Mammary epithelial cell (primary cell): ENCODE measurements at regions not wholly inside any gene's neighbourhood (a gene's known extent, or its start where the extent isn't known, plus 50 kb on each side); places are given as distances from the start of the nearest gene placed in this dataset.

Source experiments
- CTCF ChIP-seq, 2 donors: IDR thresholded peaks in 1 of 2; conservative IDR thresholded peaks in 1 of 2; 2 replicates each; pipeline ENCODE4 v1.5.1; 2011 to 2012; ENCODE audit warnings: inconsistent platforms in 2 of 2, low read length in 2 of 2, mild to moderate bottlenecking in 2 of 2, control low read depth in 1 of 2, low read depth in 1 of 2; ENCODE audit not compliant: insufficient read depth in 1 of 2; ENCODE audit errors: extremely low read depth in 1 of 2
- EZH2 ChIP-seq: IDR thresholded peaks from 2 replicates; pipeline ENCODE4 v1.6.1; 2012; ENCODE audit warnings: low read length, inconsistent platforms, borderline replicate concordance

- no peak for TF ChIP-seq CTCF (conservative IDR thresholded peaks at IDR 0.05 in 1 of 2, IDR thresholded peaks at IDR 0.05 in 1 of 2; ENCODE audit: extremely low read depth in 1 of 2, insufficient read depth in 1 of 2, low read depth in 1 of 2, low read length in 2 of 2)
- TF ChIP-seq EZH2, result no peak
Measured at GRCh38 chr5:165076686-165077085, 1571.3 kb downstream of the MAT2B start.
